ENCODE measurements at regions not wholly inside any gene's neighbourhood (a gene's known extent, or its start where the extent isn't known, plus 50 kb on each side); places are given as distances from the start of the nearest gene placed in this dataset.

GRCh38 chr14:29007990-29008389 is 241.4 kb downstream of the FOXG1 start:
- H3K9me3 ChIP-seq (replicated peaks; ENCODE audit: control insufficient read depth, insufficient read depth, low read depth, low read length): no peaks in the 10 kb centered on the region
- no peak overlapping the region for H3K4me3 ChIP-seq
- no peak for TF ChIP-seq STAG1 (CRISPR knock-in tag; IDR thresholded peaks at IDR 0.05; ENCODE audit: borderline replicate concordance)
- TF ChIP-seq ZNF324 (CRISPR knock-in tag; IDR thresholded peaks at IDR 0.05): no peak
- intact Hi-C loops (cut with micrococcal nuclease) (no loop called here), in situ Hi-C loops (cut with MboI) (no loop called here)
- no peak for FAIRE-seq
- BruUV-seq (replicated peaks): no TSS peak
- ATAC-seq: no peak
- 24% methylated on average over 2 of the region's 2 CpGs for WGBS (ENCODE audit: insufficient coverage, low coverage, missing lambda C conversion rate)
- no peaks in the 10 kb centered on the region for H3K27me3 ChIP-seq (ENCODE audit: control insufficient read depth in 2 of 2, insufficient read depth in 2 of 2, low read length in 2 of 2)
- H3K36me3 ChIP-seq (ENCODE audit: control insufficient read depth, insufficient read depth, low read length): no peaks in the 10 kb centered on the region
- H2AFZ ChIP-seq (ENCODE audit: low read depth, low read length): no peak overlapping the region
- H3K4me2 ChIP-seq (ENCODE audit: insufficient read depth, low read length): no peak overlapping the region
- H3K79me2 ChIP-seq (ENCODE audit: control insufficient read depth, insufficient read depth, low read length): no peaks in the 10 kb centered on the region
- no peak overlapping the region for H3K9ac ChIP-seq (ENCODE audit: insufficient read depth in 1 of 2, low read depth in 2 of 2, low read length in 2 of 2)
- H3K4me1 ChIP-seq (replicated peaks in 1 of 2; ENCODE audit: control insufficient read depth in 2 of 2, insufficient read depth in 2 of 2, low read length in 2 of 2): no peaks in the 10 kb centered on the region
- ChIA-PET CTCF (ENCODE audit: low intra/inter-chr PET ratio) (no interaction called here), POLR2A (no interaction called here)
- H4K20me1 ChIP-seq (replicated peaks; ENCODE audit: control insufficient read depth, insufficient read depth, low read length): no peaks in the 10 kb centered on the region
- no peaks in the 10 kb centered on the region for H3K9me1 ChIP-seq (ENCODE audit: control insufficient read depth, insufficient read depth, low read length)
- H3K27ac ChIP-seq (ENCODE audit: extremely low read depth, low read depth, low read length): no peak overlapping the region
- no peak for DNase-seq (ENCODE audit: extremely low read depth in 1 of 4, low spot score in 3 of 4)

- peak; percentile 64 for ATAC-seq
- H2AFZ ChIP-seq (ENCODE audit: low read depth, low read length): no peak overlapping the region
- no peaks in the 10 kb centered on the region for H4K20me1 ChIP-seq (replicated peaks; ENCODE audit: control insufficient read depth, insufficient read depth, low read length)
- H3K9ac ChIP-seq (ENCODE audit: insufficient read depth in 1 of 2, low read depth in 2 of 2, low read length in 2 of 2): no peak overlapping the region
- in situ Hi-C loops (cut with MboI) (no loop called here), intact Hi-C loops (cut with micrococcal nuclease) (loop anchor here (10.0 kb wide), 2 partner anchors 261 to 499 kb away; no protein-coding TSS in a partner anchor)
- H3K9me1 ChIP-seq (ENCODE audit: control insufficient read depth, insufficient read depth, low read length): no peaks in the 10 kb centered on the region
- BruUV-seq (replicated peaks): no TSS peak
- no peaks in the 10 kb centered on the region for H3K79me2 ChIP-seq (ENCODE audit: control insufficient read depth, insufficient read depth, low read length)
- H3K9me3 ChIP-seq (replicated peaks; ENCODE audit: control insufficient read depth, insufficient read depth, low read depth, low read length): no peaks in the 10 kb centered on the region
- ChIA-PET CTCF (ENCODE audit: low intra/inter-chr PET ratio) (interaction anchor here (0.7 kb wide), 1 partner anchor 262 kb away, joined by 3 read pairs; no protein-coding TSS in a partner anchor), POLR2A (no interaction called here)
- WGBS (ENCODE audit: insufficient coverage, low coverage, missing lambda C conversion rate): 67% methylated on average over 8 of the region's 10 CpGs
- no peaks in the 10 kb centered on the region for H3K4me1 ChIP-seq (replicated peaks in 1 of 2; ENCODE audit: control insufficient read depth in 2 of 2, insufficient read depth in 2 of 2, low read length in 2 of 2)
- H3K4me2 ChIP-seq (ENCODE audit: insufficient read depth, low read length): no peak overlapping the region
- FAIRE-seq: no peak
- no peaks in the 10 kb centered on the region for H3K27me3 ChIP-seq (ENCODE audit: control insufficient read depth in 2 of 2, insufficient read depth in 2 of 2, low read length in 2 of 2)
- H3K27ac ChIP-seq (ENCODE audit: extremely low read depth, low read depth, low read length): no peak overlapping the region
- peak; percentile 7 to 25 (median 12) for DNase-seq (ENCODE audit: extremely low read depth in 1 of 4, low spot score in 3 of 4)
- peak; percentile 92 for TF ChIP-seq ZNF134 (CRISPR knock-in tag; conservative IDR thresholded peaks at IDR 0.05)
- TF ChIP-seq CTCF (IDR thresholded peaks at IDR 0.05 in 2 of 3, conservative IDR thresholded peaks at IDR 0.05 in 1 of 3; ENCODE audit: insufficient read depth in 2 of 3, low read depth in 1 of 3, low read length in 3 of 3): peak; percentile 41 to 67 (median 58)
- TF ChIP-seq ZNF655 (CRISPR knock-in tag; IDR thresholded peaks at IDR 0.05): no peak
- TF ChIP-seq RAD21 (CRISPR knock-in tag; conservative IDR thresholded peaks at IDR 0.05 in 1 of 2, IDR thresholded peaks at IDR 0.05 in 1 of 2): peak in 1 of 2 experiments; percentile 43; a peak in 2 of 4 replicates
- no peak overlapping the region for H3K4me3 ChIP-seq
- H3K36me3 ChIP-seq (ENCODE audit: control insufficient read depth, insufficient read depth, low read length): peaks cover under 1% of the 10 kb centered on the region; the same call in 1 of the 3 replicates
These were observed 249.7 kb downstream of the FOXG1 start for GRCh38 chr14:29016050-29016900.
